HepG2 (cell line): ENCODE measurements at regions not wholly inside any gene's neighbourhood (a gene's known extent, or its start where the extent isn't known, plus 50 kb on each side); places are given as distances from the start of the nearest gene placed in this dataset.

Source experiments
- ASH2L ChIP-seq: fragments of 300-600, 200-600 bp; sonication (generic); IDR thresholded peaks from 2 replicates; pipeline ENCODE4 v1.7.0; 2017; ENCODE audit warnings: low read depth, mild to moderate bottlenecking, moderate library complexity, mixed read lengths, low read length; ENCODE audit not compliant: insufficient read length
- ATF7 ChIP-seq, 2 experiments: fragments of 450-650 bp in 1 of 2; sonication (generic) in 1 of 2; formaldehyde crosslinking in 1 of 2; IDR thresholded peaks; 2 replicates each; pipeline versions ENCODE4 v1.4.0 to v1.6.1; 2016 to 2020; ENCODE audit warnings: antibody characterized with exemption in 1 of 2, mild to moderate bottlenecking in 1 of 2, missing genetic modification reagents in 1 of 2
- E2F2 ChIP-seq: sonication (generic); formaldehyde crosslinking; IDR thresholded peaks from 2 replicates; pipeline ENCODE4 v1.4.0; 2020; ENCODE audit warnings: missing genetic modification reagents, borderline replicate concordance
- HES4 ChIP-seq: sonication (generic); formaldehyde crosslinking; IDR thresholded peaks from 2 replicates; pipeline ENCODE4 v1.9.0; 2021; ENCODE audit warnings: mild to moderate bottlenecking, missing genetic modification reagents, borderline replicate concordance
- HNRNPH1 ChIP-seq: fragments of 200-400 bp; formaldehyde crosslinking; optimal IDR thresholded peaks from 2 replicates; pipeline ENCODE3; 2017; ENCODE audit warnings: mild to moderate bottlenecking, low read depth, low read length
- PRPF4 ChIP-seq: fragments of 200-400 bp; formaldehyde crosslinking; IDR thresholded peaks from 2 replicates; pipeline ENCODE4 v1.6.1; 2016; ENCODE audit warnings: low read length, low read depth; ENCODE audit not compliant: poor library complexity, severe bottlenecking
- RERE ChIP-seq: IDR thresholded peaks from 2 replicates; pipeline ENCODE4 v1.6.1; 2016; ENCODE audit warnings: low read depth, missing genetic modification reagents, missing compliant biosample characterization
- SNAPC4 ChIP-seq: sonication (generic); formaldehyde crosslinking; IDR thresholded peaks from 2 replicates; pipeline ENCODE4 v1.4.0; 2020; ENCODE audit warnings: mild to moderate bottlenecking, missing genetic modification reagents
- ZNF33A ChIP-seq: sonication (generic); formaldehyde crosslinking; IDR thresholded peaks from 2 replicates; pipeline ENCODE4 v1.5.1; 2020; ENCODE audit warnings: missing genetic modification reagents, mild to moderate bottlenecking, moderate library complexity, borderline replicate concordance
- ZNF558 ChIP-seq: sonication (generic); formaldehyde crosslinking; IDR thresholded peaks from 2 replicates; pipeline ENCODE4 v1.9.0; 2022; ENCODE audit warnings: mild to moderate bottlenecking, missing genetic modification reagents, borderline replicate concordance
- ZNF672 ChIP-seq: sonication (generic); formaldehyde crosslinking; IDR thresholded peaks from 2 replicates; pipeline ENCODE4 v1.8.1; 2022; ENCODE audit warnings: missing genetic modification reagents

- TF ChIP-seq RERE (CRISPR knock-in tag) = no peak
- TF ChIP-seq HES4 = no peak
- no peak for TF ChIP-seq SNAPC4
- TF ChIP-seq ZNF672 (CRISPR knock-in tag) = no peak
- TF ChIP-seq ZNF33A = no peak
- peak; percentile 80 for TF ChIP-seq HNRNPH1
- TF ChIP-seq PRPF4 = peak; percentile 98
- TF ChIP-seq ATF7 (IDR thresholded peaks at IDR 0.05) = no peak
- TF ChIP-seq ATF7 (CRISPR knock-in tag; IDR thresholded peaks at IDR 0.05) = peak; percentile 68; the same call in 1 of the 2 replicates
- TF ChIP-seq E2F2 = 0 out of 2 replicates have a peak, but pooled peaks have one; percentile 12
- TF ChIP-seq ZNF558 = no peak
- TF ChIP-seq ASH2L = peak; percentile 76
These were observed 81.0 kb downstream of the GPX5 start (continued) for GRCh38 chr6:28606424-28607391.
